ENCODE measurements at regions not wholly inside any gene's neighbourhood (a gene's known extent, or its start where the extent isn't known, plus 50 kb on each side); places are given as distances from the start of the nearest gene placed in this dataset.

- Histone ChIP-seq H3K27me3 (ENCODE audit: control insufficient read depth in 2 of 2, insufficient read depth in 2 of 2, low read length in 2 of 2) (no peaks in the 10 kb centered on the region), H3K4me3 (replicated peaks in 1 of 3; ENCODE audit: low read depth in 2 of 3, low read length in 3 of 3) (no peak overlapping the region), H3K27ac (ENCODE audit: low read depth in 1 of 2, low read length in 2 of 2) (no peak overlapping the region), H3K9me3 (replicated peaks in 1 of 2; ENCODE audit: control insufficient read depth in 1 of 2, insufficient read depth in 1 of 2, low read length in 2 of 2) (peaks cover 0 to 3% of the 10 kb centered on the region in 2 donors), H2AFZ (ENCODE audit: insufficient read depth, low read depth, low read length, poor library complexity, severe bottlenecking) (no peak overlapping the region), H3K79me2 (ENCODE audit: insufficient read depth, low read length) (no peaks in the 10 kb centered on the region), H3K36me3 (replicated peaks in 1 of 2; ENCODE audit: control insufficient read depth in 1 of 2, insufficient read depth in 2 of 2, low read length in 2 of 2) (no peaks in the 10 kb centered on the region), H3K4me1 (ENCODE audit: control insufficient read depth in 1 of 2, insufficient read depth in 2 of 2, low read length in 2 of 2) (no peaks in the 10 kb centered on the region), H3K4me2 (replicated peaks; ENCODE audit: extremely low read depth, low read length, poor library complexity, severe bottlenecking) (no peak overlapping the region), H3K9ac (ENCODE audit: insufficient read depth, low read length, poor library complexity, severe bottlenecking) (no peak overlapping the region), H4K20me1 (ENCODE audit: insufficient read depth, low read length) (no peaks in the 10 kb centered on the region)
- Mint-ChIP-seq H3K36me3 (no peaks in the 10 kb centered on the region), H3K27ac (no peak overlapping the region), H3K4me1 (no peaks in the 10 kb centered on the region), H3K4me3 (no peak overlapping the region), H3K9me3 (peaks cover 0 to 11% (median 2%) of the 10 kb centered on the region in 7 donors), H3K27me3 (ENCODE audit: low read depth in 3 of 3) (peaks cover 0 to 8% (median 2%) of the 10 kb centered on the region in 3 donors)
- WGBS (ENCODE audit: insufficient coverage), result 96% methylated on average over 3 of the region's 7 CpGs
- no peak for DNase-seq
- TF ChIP-seq, protein P1, sequence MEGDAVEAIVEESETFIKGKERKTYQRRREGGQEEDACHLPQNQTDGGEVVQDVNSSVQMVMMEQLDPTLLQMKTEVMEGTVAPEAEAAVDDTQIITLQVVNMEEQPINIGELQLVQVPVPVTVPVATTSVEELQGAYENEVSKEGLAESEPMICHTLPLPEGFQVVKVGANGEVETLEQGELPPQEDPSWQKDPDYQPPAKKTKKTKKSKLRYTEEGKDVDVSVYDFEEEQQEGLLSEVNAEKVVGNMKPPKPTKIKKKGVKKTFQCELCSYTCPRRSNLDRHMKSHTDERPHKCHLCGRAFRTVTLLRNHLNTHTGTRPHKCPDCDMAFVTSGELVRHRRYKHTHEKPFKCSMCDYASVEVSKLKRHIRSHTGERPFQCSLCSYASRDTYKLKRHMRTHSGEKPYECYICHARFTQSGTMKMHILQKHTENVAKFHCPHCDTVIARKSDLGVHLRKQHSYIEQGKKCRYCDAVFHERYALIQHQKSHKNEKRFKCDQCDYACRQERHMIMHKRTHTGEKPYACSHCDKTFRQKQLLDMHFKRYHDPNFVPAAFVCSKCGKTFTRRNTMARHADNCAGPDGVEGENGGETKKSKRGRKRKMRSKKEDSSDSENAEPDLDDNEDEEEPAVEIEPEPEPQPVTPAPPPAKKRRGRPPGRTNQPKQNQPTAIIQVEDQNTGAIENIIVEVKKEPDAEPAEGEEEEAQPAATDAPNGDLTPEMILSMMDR (IDR thresholded peaks at IDR 0.05), result no peak
- intact Hi-C loops (cut with micrococcal nuclease), result no loop called here
Observed at GRCh38 chr1:167168424-167168823, 52.3 kb upstream of the POU2F1 start.

DNA sequence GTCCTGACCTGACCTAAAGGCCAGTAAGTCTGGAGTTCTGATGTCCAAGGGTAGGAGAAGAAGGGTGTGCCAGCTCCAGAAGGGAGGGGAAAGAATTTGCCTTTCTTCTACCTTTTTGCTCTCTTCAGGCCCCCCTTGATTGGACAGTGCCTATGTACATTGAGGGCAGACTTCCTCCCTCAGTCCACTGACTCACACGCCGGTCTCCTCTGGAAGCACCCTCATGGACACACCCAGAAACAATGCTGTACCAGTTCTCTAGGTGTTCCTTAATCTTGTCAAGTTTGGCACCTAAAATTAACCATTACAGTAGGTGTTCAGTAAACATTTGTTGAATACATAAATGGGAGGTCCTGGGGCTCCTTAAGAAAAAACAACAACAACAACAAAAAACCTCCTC is 51.0 kb upstream of the POU2F1 start:
- H3K27ac ChIP-seq (ENCODE audit: low read depth in 1 of 2, low read length in 2 of 2), result no peak overlapping the region
- H3K9me3 ChIP-seq (replicated peaks in 1 of 2; ENCODE audit: control insufficient read depth in 1 of 2, insufficient read depth in 1 of 2, low read length in 2 of 2), result peaks cover 0 to 3% of the 10 kb centered on the region in 2 donors
- peaks cover 0 to 11% (median 2%) of the 10 kb centered on the region in 7 donors for H3K9me3 Mint-ChIP-seq
- H2AFZ ChIP-seq (ENCODE audit: insufficient read depth, low read depth, low read length, poor library complexity, severe bottlenecking), result no peak overlapping the region
- H3K27ac Mint-ChIP-seq, result no peak overlapping the region
- H3K36me3 Mint-ChIP-seq, result no peaks in the 10 kb centered on the region
- no peak overlapping the region for H3K4me2 ChIP-seq (replicated peaks; ENCODE audit: extremely low read depth, low read length, poor library complexity, severe bottlenecking)
- H3K79me2 ChIP-seq (ENCODE audit: insufficient read depth, low read length), result no peaks in the 10 kb centered on the region
- no peaks in the 10 kb centered on the region for H3K4me1 Mint-ChIP-seq
- H3K4me3 Mint-ChIP-seq, result no peak overlapping the region
- no peak overlapping the region for H3K4me3 ChIP-seq (replicated peaks in 1 of 3; ENCODE audit: low read depth in 2 of 3, low read length in 3 of 3)
- no peaks in the 10 kb centered on the region for H3K27me3 ChIP-seq (ENCODE audit: control insufficient read depth in 2 of 2, insufficient read depth in 2 of 2, low read length in 2 of 2)
- H3K4me1 ChIP-seq (ENCODE audit: control insufficient read depth in 1 of 2, insufficient read depth in 2 of 2, low read length in 2 of 2), result no peaks in the 10 kb centered on the region
- no CpG with 5 or more reads among the region's 2 CpGs for WGBS (ENCODE audit: insufficient coverage)
- peaks cover 0 to 6% (median 6%) of the 10 kb centered on the region in 3 donors for H3K27me3 Mint-ChIP-seq (ENCODE audit: low read depth in 3 of 3)
- no peak for DNase-seq
- intact Hi-C loops (cut with micrococcal nuclease), result no loop called here
- TF ChIP-seq, protein P1 (IDR thresholded peaks at IDR 0.05), result no peak
- no peaks in the 10 kb centered on the region for H4K20me1 ChIP-seq (ENCODE audit: insufficient read depth, low read length)
- H3K9ac ChIP-seq (ENCODE audit: insufficient read depth, low read length, poor library complexity, severe bottlenecking), result no peak overlapping the region
- no peaks in the 10 kb centered on the region for H3K36me3 ChIP-seq (replicated peaks in 1 of 2; ENCODE audit: control insufficient read depth in 1 of 2, insufficient read depth in 2 of 2, low read length in 2 of 2)
